MCF 10A (cell line): ENCODE measurements at regions not wholly inside any gene's neighbourhood (a gene's known extent, or its start where the extent isn't known, plus 50 kb on each side); places are given as distances from the start of the nearest gene placed in this dataset.

Experiments
- BruUV-seq: library from RNA; stranded (reverse); fragments of 400-500 nt; replicated peaks from 2 replicates; lab custom pipeline; 2021; lab: Mats Ljungman, UMichigan
- CTCF ChIA-PET: fragments of 300-600 bp; sonication (Branson Sonifier 250); formaldehyde crosslinking; extraction: SDS; loops from one replicate; lab custom pipeline; 2021; ENCODE audit warnings: antibody characterized with exemption, inconsistent platforms; lab: Yijun Ruan, JAX
- POLR2A ChIA-PET: fragments of 300-600, 350-650 bp; sonication (Branson Sonifier 250); formaldehyde crosslinking; extraction: SDS; loops from one replicate; lab custom pipeline; 2020; ENCODE audit warnings: antibody characterized with exemption, inconsistent platforms; lab: Yijun Ruan, JAX
- DNase-seq: peaks from one replicate; pipeline ENCODE4 v3.0.0-alpha.2; 2018; ENCODE audit not compliant: unreplicated experiment
- H3K27ac Mint-ChIP-seq: one replicate; pipeline ENCODE4 v1.8.0; 2022; ENCODE audit warnings: mild to moderate bottlenecking, low read depth, mixed read lengths; ENCODE audit not compliant: unreplicated experiment
- H3K27me3 Mint-ChIP-seq: one replicate; pipeline ENCODE4 v1.8.0; 2022; ENCODE audit warnings: mixed read lengths; ENCODE audit not compliant: insufficient read depth, unreplicated experiment
- H3K36me3 Mint-ChIP-seq: one replicate; pipeline ENCODE4 v1.8.0; 2022; ENCODE audit warnings: mild to moderate bottlenecking, moderate library complexity, mixed read lengths; ENCODE audit not compliant: insufficient read depth, unreplicated experiment
- H3K4me1 Mint-ChIP-seq: one replicate; pipeline ENCODE4 v1.8.0; 2022; ENCODE audit warnings: mixed read lengths; ENCODE audit not compliant: insufficient read depth, unreplicated experiment
- H3K4me3 Mint-ChIP-seq: one replicate; pipeline ENCODE4 v1.8.0; 2022; ENCODE audit warnings: mild to moderate bottlenecking, moderate library complexity, mixed read lengths; ENCODE audit not compliant: unreplicated experiment
- H3K9me3 Mint-ChIP-seq: one replicate; pipeline ENCODE4 v1.8.0; 2022; ENCODE audit warnings: mixed read lengths; ENCODE audit not compliant: unreplicated experiment
- CTCF ChIP-seq: fragments of 200-600 bp; IDR thresholded peaks from one replicate; pipeline ENCODE4 v1.8.0; 2022; ENCODE audit warnings: antibody characterized with exemption, mild to moderate bottlenecking; ENCODE audit not compliant: unreplicated experiment
- intact Hi-C: fragments of 100-400 bp; cut with micrococcal nuclease; formaldehyde crosslinking; loops from 2 replicates; pipeline ENCODE4 v1.14.1; 2022

DNA sequence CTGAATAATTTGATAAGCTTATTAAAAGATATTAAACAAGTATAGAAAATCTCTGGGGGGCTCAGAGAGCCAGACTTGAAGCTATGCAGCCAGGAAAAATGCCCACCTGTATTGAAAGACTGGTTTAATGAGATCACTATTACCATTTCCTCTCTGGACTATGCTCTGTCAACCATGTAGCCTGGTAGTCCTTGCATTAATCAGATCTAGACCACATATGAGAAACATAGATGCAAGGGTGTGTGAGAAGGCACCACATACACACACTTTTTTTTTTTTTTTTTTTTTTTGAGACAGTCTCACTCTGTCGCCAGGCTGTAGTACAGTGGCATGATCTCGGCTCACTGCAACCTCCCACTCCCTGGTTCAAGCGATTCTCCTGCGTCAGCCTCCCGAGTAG is 75.9 kb upstream of the ATP8A1 start:
- Mint-ChIP-seq H3K9me3 (no peaks in the 10 kb centered on the region), H3K27me3 (no peaks in the 10 kb centered on the region), H3K4me1 (peaks cover 10% of the 10 kb centered on the region), H3K27ac (no peak overlapping the region), H3K4me3 (no peak overlapping the region), H3K36me3 (no peaks in the 10 kb centered on the region)
- CTCF ChIA-PET, result no interaction called here
- no TSS peak for BruUV-seq
- POLR2A ChIA-PET, result no interaction called here
- TF ChIP-seq CTCF, result no peak
- intact Hi-C loops, result no loop called here
- no peak for DNase-seq

DNA sequence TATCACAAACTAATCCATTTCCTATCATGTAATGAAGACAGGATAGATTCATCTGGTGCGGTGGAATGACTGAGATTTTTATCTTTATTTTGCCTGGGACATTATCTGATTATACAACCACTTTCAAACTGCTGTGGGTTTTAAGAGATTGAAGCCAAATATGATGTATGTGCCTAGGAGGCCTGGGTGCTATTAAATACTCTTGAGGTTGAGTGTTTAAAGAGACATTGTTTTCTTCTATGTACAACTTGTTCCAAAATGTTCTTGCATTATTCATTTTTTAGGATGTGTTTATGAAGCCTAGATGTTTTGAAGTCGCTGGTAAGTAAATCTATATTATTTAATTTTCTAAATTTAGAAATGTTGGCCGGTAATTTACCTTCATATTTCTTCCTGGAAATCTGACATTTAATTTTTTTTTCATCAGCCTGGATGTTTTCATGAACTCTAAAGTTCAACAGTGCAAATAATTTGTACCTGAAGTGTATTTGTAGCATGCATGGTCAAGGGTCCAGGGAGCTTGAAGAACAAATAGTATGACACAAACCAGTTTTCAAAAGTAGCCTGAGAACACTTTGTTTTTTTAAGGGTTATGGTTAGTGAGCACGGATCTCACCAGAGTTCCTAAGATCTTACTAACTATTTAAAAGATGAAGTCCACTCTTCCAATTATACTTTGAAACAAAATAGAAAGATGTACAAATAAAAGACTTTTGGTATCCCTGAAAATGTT is 72.8 kb upstream of the ATP8A1 start:
- no TSS peak for BruUV-seq
- TF ChIP-seq CTCF, result no peak
- ChIA-PET POLR2A (interaction anchor here (0.7 kb wide), 1 partner anchor 147 kb away, joined by 4 read pairs; no protein-coding TSS in a partner anchor), CTCF (no interaction called here)
- no peak overlapping the region for H3K27ac Mint-ChIP-seq
- no peaks in the 10 kb centered on the region for H3K36me3 Mint-ChIP-seq
- DNase-seq, result no peak
- intact Hi-C loops, result no loop called here
- no peaks in the 10 kb centered on the region for H3K9me3 Mint-ChIP-seq
- H3K27me3 Mint-ChIP-seq, result no peaks in the 10 kb centered on the region
- no peaks in the 10 kb centered on the region for H3K4me1 Mint-ChIP-seq
- H3K4me3 Mint-ChIP-seq, result no peak overlapping the region

GRCh38 chr4:42724451-42724850 is 67.5 kb upstream of the ATP8A1 start:
- DNase-seq, result peak; percentile 14
- Mint-ChIP-seq H3K27me3 (no peaks in the 10 kb centered on the region), H3K4me3 (no peak overlapping the region), H3K27ac (no peak overlapping the region), H3K4me1 (no peaks in the 10 kb centered on the region), H3K9me3 (no peaks in the 10 kb centered on the region), H3K36me3 (no peaks in the 10 kb centered on the region)
- ChIA-PET POLR2A (no interaction called here), CTCF (no interaction called here)
- intact Hi-C loops, result no loop called here
- BruUV-seq, result no TSS peak
- no peak for TF ChIP-seq CTCF

DNA sequence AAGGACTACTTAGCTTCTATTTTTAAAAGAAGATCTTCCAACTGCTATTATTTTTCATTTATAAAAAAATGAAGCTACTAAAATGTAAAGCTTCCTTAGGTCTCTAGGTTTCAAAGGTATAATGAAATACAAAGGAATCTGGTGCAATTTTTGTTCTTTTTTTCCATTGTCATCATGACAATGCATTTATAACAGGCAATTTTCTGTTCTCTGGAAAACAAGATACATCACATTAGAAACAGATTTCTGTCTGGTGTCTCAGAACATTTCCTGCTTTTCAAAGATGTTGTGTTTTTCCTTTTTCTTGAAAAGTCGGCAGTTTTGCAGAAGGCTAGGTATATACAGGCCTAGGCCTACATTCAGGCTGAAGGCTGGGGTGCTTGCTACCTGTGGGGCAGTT is 63.6 kb upstream of the ATP8A1 start:
- H3K4me1 Mint-ChIP-seq, result peaks cover 9% of the 10 kb centered on the region
- H3K27me3 Mint-ChIP-seq, result no peaks in the 10 kb centered on the region
- H3K9me3 Mint-ChIP-seq, result no peaks in the 10 kb centered on the region
- TF ChIP-seq CTCF, result no peak
- CTCF ChIA-PET, result no interaction called here
- H3K27ac Mint-ChIP-seq, result no peak overlapping the region
- intact Hi-C loops, result no loop called here
- POLR2A ChIA-PET, result no interaction called here
- BruUV-seq, result no TSS peak
- DNase-seq, result no peak
- no peak overlapping the region for H3K4me3 Mint-ChIP-seq
- no peaks in the 10 kb centered on the region for H3K36me3 Mint-ChIP-seq
